ENCODE measurements at regions not wholly inside any gene's neighbourhood (a gene's known extent, or its start where the extent isn't known, plus 50 kb on each side); places are given as distances from the start of the nearest gene placed in this dataset.
A peak's percentile ranks its signal among the peaks of the same experiment; 100 is the strongest.

GRCh38 chr10:2987185-2987768 lies 80.1 kb upstream of the PFKP start:
- Histone ChIP-seq H3K9ac (ENCODE audit: low read depth, low read length, poor library complexity) (no peak overlapping the region), H2BK15ac (ENCODE audit: low read length) (no peak overlapping the region), H2BK5ac (ENCODE audit: low read length) (no peak overlapping the region), H3K23ac (ENCODE audit: low read depth, low read length, poor library complexity) (no peak overlapping the region), H2AFZ (ENCODE audit: low read length) (no peak overlapping the region), H4K8ac (ENCODE audit: low read depth, low read length) (no peak overlapping the region), H3K36me3 (replicated peaks in 1 of 2; ENCODE audit: control insufficient read depth in 2 of 2, insufficient read depth in 2 of 2, low read length in 2 of 2) (no peaks in the 10 kb centered on the region), H3K9me3 (replicated peaks in 1 of 2; ENCODE audit: control insufficient read depth in 2 of 2, insufficient read depth in 1 of 2, low read depth in 1 of 2, low read length in 2 of 2) (peaks cover 0 to 4% of the 10 kb centered on the region in 2 donors), H3K4me3 (ENCODE audit: low read length in 2 of 2) (no peak overlapping the region), H3K27ac (replicated peaks; ENCODE audit: low read length) (no peak overlapping the region), H4K91ac (ENCODE audit: low read depth, low read length, poor library complexity) (no peak overlapping the region), H2BK120ac (ENCODE audit: low read depth, low read length) (no peak overlapping the region), H3K4me2 (ENCODE audit: insufficient read depth, low read length, poor library complexity, severe bottlenecking) (no peak overlapping the region), H2BK12ac (ENCODE audit: low read length) (no peak overlapping the region), H3K4ac (ENCODE audit: low read length) (no peak overlapping the region), H3K14ac (ENCODE audit: low read length) (no peak overlapping the region), H3K18ac (ENCODE audit: low read length) (no peak overlapping the region), H3K4me1 (ENCODE audit: control insufficient read depth in 2 of 2, insufficient read depth in 1 of 2, low read depth in 1 of 2, low read length in 2 of 2) (peaks cover 0 to 9% of the 10 kb centered on the region in 2 donors), H3K79me1 (ENCODE audit: low read depth, low read length) (no peaks in the 10 kb centered on the region), H2AK5ac (ENCODE audit: low read depth, low read length) (no peak overlapping the region), H3K27me3 (ENCODE audit: control insufficient read depth in 3 of 3, insufficient read depth in 3 of 3, low read depth in 1 of 3, low read length in 3 of 3) (no peaks in the 10 kb centered on the region)
- DNase-seq (ENCODE audit: low spot score): no peak
- WGBS, 2 donors (ENCODE audit: extremely low coverage in 2 of 2, insufficient read length in 2 of 2, insufficient replicate concordance in 1 of 2): no CpG with 5 or more reads among the region's 2 CpGs

GRCh38 chr10:2986391-2986801 lies 81.0 kb upstream of the PFKP start:
- no peak for DNase-seq (ENCODE audit: low spot score)
- no CpG with 5 or more reads among the region's 11 CpGs for WGBS, 2 donors (ENCODE audit: extremely low coverage in 2 of 2, insufficient read length in 2 of 2, insufficient replicate concordance in 1 of 2)
- H3K9ac ChIP-seq (ENCODE audit: low read depth, low read length, poor library complexity): peak overlapping the region; percentile 15

GRCh38 chr10:2985729-2986232 lies 81.6 kb upstream of the PFKP start:
- WGBS, 2 donors (ENCODE audit: extremely low coverage in 2 of 2, insufficient read length in 2 of 2, insufficient replicate concordance in 1 of 2): no CpG with 5 or more reads among the region's 11 CpGs
- Histone ChIP-seq H3K4me1 (ENCODE audit: control insufficient read depth in 2 of 2, insufficient read depth in 1 of 2, low read depth in 1 of 2, low read length in 2 of 2) (peaks cover 0 to 13% of the 10 kb centered on the region in 2 donors), H4K91ac (ENCODE audit: low read depth, low read length, poor library complexity) (no peak overlapping the region), H3K27ac (replicated peaks; ENCODE audit: low read length) (no peak overlapping the region), H2AFZ (ENCODE audit: low read length) (peak overlapping the region; percentile 44), H3K4me3 (ENCODE audit: low read length in 2 of 2) (no peak overlapping the region), H3K9ac (ENCODE audit: low read depth, low read length, poor library complexity) (no peak overlapping the region), H4K8ac (ENCODE audit: low read depth, low read length) (no peak overlapping the region), H2BK120ac (ENCODE audit: low read depth, low read length) (no peak overlapping the region), H2BK5ac (ENCODE audit: low read length) (no peak overlapping the region), H3K23ac (ENCODE audit: low read depth, low read length, poor library complexity) (no peak overlapping the region), H3K9me3 (replicated peaks in 1 of 2; ENCODE audit: control insufficient read depth in 2 of 2, insufficient read depth in 1 of 2, low read depth in 1 of 2, low read length in 2 of 2) (peaks cover 0 to 4% of the 10 kb centered on the region in 2 donors), H2BK12ac (ENCODE audit: low read length) (no peak overlapping the region), H3K4ac (ENCODE audit: low read length) (no peak overlapping the region), H2BK15ac (ENCODE audit: low read length) (no peak overlapping the region), H3K14ac (ENCODE audit: low read length) (no peak overlapping the region), H3K36me3 (replicated peaks in 1 of 2; ENCODE audit: control insufficient read depth in 2 of 2, insufficient read depth in 2 of 2, low read length in 2 of 2) (no peaks in the 10 kb centered on the region), H2AK5ac (ENCODE audit: low read depth, low read length) (no peak overlapping the region), H3K79me1 (ENCODE audit: low read depth, low read length) (no peaks in the 10 kb centered on the region), H3K18ac (ENCODE audit: low read length) (no peak overlapping the region), H3K27me3 (ENCODE audit: control insufficient read depth in 3 of 3, insufficient read depth in 3 of 3, low read depth in 1 of 3, low read length in 3 of 3) (no peaks in the 10 kb centered on the region), H3K4me2 (ENCODE audit: insufficient read depth, low read length, poor library complexity, severe bottlenecking) (no peak overlapping the region)
- DNase-seq (ENCODE audit: low spot score): no peak

More at GRCh38 chr10:2986391-2986801, 81.0 kb upstream of the PFKP start:
- Histone ChIP-seq H3K18ac (ENCODE audit: low read length) (peak overlapping the region; percentile 88), H3K27me3 (ENCODE audit: control insufficient read depth in 3 of 3, insufficient read depth in 3 of 3, low read depth in 1 of 3, low read length in 3 of 3) (no peaks in the 10 kb centered on the region), H4K8ac (ENCODE audit: low read depth, low read length) (no peak overlapping the region), H3K4me1 (ENCODE audit: control insufficient read depth in 2 of 2, insufficient read depth in 1 of 2, low read depth in 1 of 2, low read length in 2 of 2) (peaks cover 0 to 11% of the 10 kb centered on the region in 2 donors), H4K91ac (ENCODE audit: low read depth, low read length, poor library complexity) (no peak overlapping the region), H3K4me2 (ENCODE audit: insufficient read depth, low read length, poor library complexity, severe bottlenecking) (no peak overlapping the region), H3K4me3 (ENCODE audit: low read length in 2 of 2) (no peak overlapping the region), H3K9me3 (replicated peaks in 1 of 2; ENCODE audit: control insufficient read depth in 2 of 2, insufficient read depth in 1 of 2, low read depth in 1 of 2, low read length in 2 of 2) (peaks cover 0 to 4% of the 10 kb centered on the region in 2 donors), H3K23ac (ENCODE audit: low read depth, low read length, poor library complexity) (no peak overlapping the region), H3K36me3 (replicated peaks in 1 of 2; ENCODE audit: control insufficient read depth in 2 of 2, insufficient read depth in 2 of 2, low read length in 2 of 2) (no peaks in the 10 kb centered on the region), H2BK15ac (ENCODE audit: low read length) (no peak overlapping the region), H2BK12ac (ENCODE audit: low read length) (no peak overlapping the region), H2AFZ (ENCODE audit: low read length) (no peak overlapping the region), H3K14ac (ENCODE audit: low read length) (no peak overlapping the region), H3K79me1 (ENCODE audit: low read depth, low read length) (no peaks in the 10 kb centered on the region), H2AK5ac (ENCODE audit: low read depth, low read length) (no peak overlapping the region), H2BK120ac (ENCODE audit: low read depth, low read length) (no peak overlapping the region), H2BK5ac (ENCODE audit: low read length) (no peak overlapping the region), H3K27ac (replicated peaks; ENCODE audit: low read length) (no peak overlapping the region), H3K4ac (ENCODE audit: low read length) (no peak overlapping the region)

- H3K18ac ChIP-seq (ENCODE audit: low read length): peak overlapping the region; percentile 41
- no peak overlapping the region for H3K14ac ChIP-seq (ENCODE audit: low read length)
- peaks cover 0 to 4% of the 10 kb centered on the region in 2 donors for H3K9me3 ChIP-seq (replicated peaks in 1 of 2; ENCODE audit: control insufficient read depth in 2 of 2, insufficient read depth in 1 of 2, low read depth in 1 of 2, low read length in 2 of 2)
- no peak overlapping the region for H2BK12ac ChIP-seq (ENCODE audit: low read length)
- no CpG with 5 or more reads among the region's 10 CpGs for WGBS, 2 donors (ENCODE audit: extremely low coverage in 2 of 2, insufficient read length in 2 of 2, insufficient replicate concordance in 1 of 2)
- H3K9ac ChIP-seq (ENCODE audit: low read depth, low read length, poor library complexity): no peak overlapping the region
- no peak overlapping the region for H2BK120ac ChIP-seq (ENCODE audit: low read depth, low read length)
- no peak overlapping the region for H3K23ac ChIP-seq (ENCODE audit: low read depth, low read length, poor library complexity)
- no peak overlapping the region for H4K91ac ChIP-seq (ENCODE audit: low read depth, low read length, poor library complexity)
- H2BK5ac ChIP-seq (ENCODE audit: low read length): no peak overlapping the region
- peaks cover 0 to 13% of the 10 kb centered on the region in 2 donors for H3K4me1 ChIP-seq (ENCODE audit: control insufficient read depth in 2 of 2, insufficient read depth in 1 of 2, low read depth in 1 of 2, low read length in 2 of 2)
- H4K8ac ChIP-seq (ENCODE audit: low read depth, low read length): no peak overlapping the region
- no peak overlapping the region for H2AFZ ChIP-seq (ENCODE audit: low read length)
- H3K4ac ChIP-seq (ENCODE audit: low read length): no peak overlapping the region
- no peak for DNase-seq (ENCODE audit: low spot score)
- no peaks in the 10 kb centered on the region for H3K36me3 ChIP-seq (replicated peaks in 1 of 2; ENCODE audit: control insufficient read depth in 2 of 2, insufficient read depth in 2 of 2, low read length in 2 of 2)
- H3K4me3 ChIP-seq (ENCODE audit: low read length in 2 of 2): no peak overlapping the region
- no peak overlapping the region for H3K4me2 ChIP-seq (ENCODE audit: insufficient read depth, low read length, poor library complexity, severe bottlenecking)
- H2AK5ac ChIP-seq (ENCODE audit: low read depth, low read length): no peak overlapping the region
- H2BK15ac ChIP-seq (ENCODE audit: low read length): no peak overlapping the region
- H3K27me3 ChIP-seq (ENCODE audit: control insufficient read depth in 3 of 3, insufficient read depth in 3 of 3, low read depth in 1 of 3, low read length in 3 of 3): no peaks in the 10 kb centered on the region
- H3K27ac ChIP-seq (replicated peaks; ENCODE audit: low read length): no peak overlapping the region
- no peaks in the 10 kb centered on the region for H3K79me1 ChIP-seq (ENCODE audit: low read depth, low read length)
Observed at GRCh38 chr10:2984682-2985081, 82.7 kb upstream of the PFKP start.
